SK-N-SH treated with all-trans-retinoic acid at 6 μM for 48 hours (cell line): ENCODE measurements at regions not wholly inside any gene's neighbourhood (a gene's known extent, or its start where the extent isn't known, plus 50 kb on each side); places are given as distances from the start of the nearest gene placed in this dataset.

Source experiments
- ATAC-seq: fragments of 200-7000 bp; cut with Tn5 transposase; 3 replicates; pipeline ENCODE4 v1.9.1; 2020; ENCODE audit warnings: mild to moderate bottlenecking, moderate library complexity
- ARNTL ChIP-seq: fragments of 450-650 bp; formaldehyde crosslinking; IDR thresholded peaks from 2 replicates; pipeline ENCODE4 v1.5.0; 2020; ENCODE audit warnings: low read depth, mild to moderate bottlenecking, moderate library complexity, borderline replicate concordance
- BACH2 ChIP-seq: fragments of 250-450 bp; sonication (Bioruptor Pico); IDR thresholded peaks from 2 replicates; pipeline ENCODE4 v1.9.0; 2021; ENCODE audit warnings: mild to moderate bottlenecking, borderline replicate concordance
- CREB5 ChIP-seq: fragments of 250-450 bp; sonication (Bioruptor Pico); IDR thresholded peaks from 2 replicates; pipeline ENCODE4 v1.5.1; 2020; ENCODE audit warnings: low read depth, mild to moderate bottlenecking, moderate library complexity
- CSDC2 ChIP-seq: fragments of 250-450 bp; sonication (Bioruptor Pico); IDR thresholded peaks from 2 replicates; pipeline ENCODE4 v1.5.0; 2020; ENCODE audit warnings: mild to moderate bottlenecking, moderate library complexity
- GLIS3 ChIP-seq: fragments of 250-450 bp; sonication (Bioruptor Pico); IDR thresholded peaks from 2 replicates; pipeline ENCODE4 v1.5.0; 2020; ENCODE audit warnings: mild to moderate bottlenecking, moderate library complexity
- ISL1 ChIP-seq: fragments of 250-450 bp; sonication (Bioruptor Pico); IDR thresholded peaks from 2 replicates; pipeline ENCODE4 v2.1.2; 2022; ENCODE audit warnings: mild to moderate bottlenecking, moderate library complexity
- OSR1 ChIP-seq: fragments of 250-450 bp; sonication (Bioruptor Pico); IDR thresholded peaks from 2 replicates; pipeline ENCODE4 v1.8.0; 2022; ENCODE audit warnings: moderate library complexity, mild to moderate bottlenecking, inconsistent platforms
- PATZ1 ChIP-seq: fragments of 250-450 bp; sonication (Bioruptor Pico); IDR thresholded peaks from 2 replicates; pipeline ENCODE4 v1.8.0; 2020; ENCODE audit warnings: mild to moderate bottlenecking, moderate library complexity, borderline replicate concordance
- POU6F1 ChIP-seq: fragments of 250-450 bp; sonication (Bioruptor Pico); IDR thresholded peaks from 2 replicates; pipeline ENCODE4 v1.8.0; 2021; ENCODE audit warnings: low read depth, mild to moderate bottlenecking, moderate library complexity, borderline replicate concordance
- PPARA ChIP-seq: fragments of 250-450 bp; sonication (Bioruptor Pico); IDR thresholded peaks from 2 replicates; pipeline ENCODE4 v1.5.0; 2020; ENCODE audit warnings: mild to moderate bottlenecking, borderline replicate concordance
- RARB ChIP-seq: fragments of 250-450 bp; sonication (Bioruptor Pico); IDR thresholded peaks from 2 replicates; pipeline ENCODE4 v1.8.0; 2021; ENCODE audit warnings: mild to moderate bottlenecking, moderate library complexity
- SNAI2 ChIP-seq: fragments of 250-450 bp; sonication (Bioruptor Pico); IDR thresholded peaks from 2 replicates; pipeline ENCODE4 v1.5.0; 2020; ENCODE audit warnings: mild to moderate bottlenecking, moderate library complexity
- TCF4 ChIP-seq: fragments of 250-450 bp; sonication (Bioruptor Pico); IDR thresholded peaks from 2 replicates; pipeline ENCODE4 v1.8.0; 2021; ENCODE audit warnings: mild to moderate bottlenecking, moderate library complexity, borderline replicate concordance
- TOX ChIP-seq: fragments of 250-450 bp; sonication (Bioruptor Pico); IDR thresholded peaks from 2 replicates; pipeline ENCODE4 v1.8.0; 2021; ENCODE audit warnings: mild to moderate bottlenecking, moderate library complexity, borderline replicate concordance
- TSHZ2 ChIP-seq: fragments of 250-450 bp; sonication (Bioruptor Pico); IDR thresholded peaks from 2 replicates; pipeline ENCODE4 v1.5.0; 2020; ENCODE audit warnings: mild to moderate bottlenecking, moderate library complexity
- ZNF565 ChIP-seq: fragments of 450-650 bp; formaldehyde crosslinking; conservative IDR thresholded peaks from 2 replicates; pipeline ENCODE4 v1.5.0; 2020; ENCODE audit warnings: low read depth, mild to moderate bottlenecking, moderate library complexity
- ZNF70 ChIP-seq: fragments of 450-650 bp; formaldehyde crosslinking; IDR thresholded peaks from 2 replicates; pipeline ENCODE4 v1.5.0; 2020; ENCODE audit warnings: mild to moderate bottlenecking, moderate library complexity
- ZNF8 ChIP-seq: fragments of 450-650 bp; formaldehyde crosslinking; IDR thresholded peaks from 2 replicates; pipeline ENCODE4 v1.5.0; 2020; ENCODE audit warnings: mild to moderate bottlenecking, moderate library complexity

GRCh38 chr2:205930209-205930608 lies 155.8 kb downstream of the INO80D start:
- TF ChIP-seq OSR1 (CRISPR knock-in tag) = no peak
- TF ChIP-seq GLIS3 (CRISPR knock-in tag) = no peak
- no peak for TF ChIP-seq CSDC2 (CRISPR knock-in tag)
- TF ChIP-seq POU6F1 (CRISPR knock-in tag) = no peak
- no peak for TF ChIP-seq SNAI2 (CRISPR knock-in tag)
- no peak for TF ChIP-seq TCF4 (CRISPR knock-in tag)
- TF ChIP-seq ZNF8 = no peak
- TF ChIP-seq TSHZ2 = no peak
- no peak for TF ChIP-seq CREB5 (CRISPR knock-in tag)
- ATAC-seq = no peak

- no peak for TF ChIP-seq ZNF70 (CRISPR knock-in tag)
- TF ChIP-seq PPARA (CRISPR knock-in tag) = no peak
- TF ChIP-seq PATZ1 = no peak
- no peak for TF ChIP-seq ARNTL (CRISPR knock-in tag)
- TF ChIP-seq TSHZ2 = no peak
- no peak for TF ChIP-seq BACH2 (CRISPR knock-in tag)
- TF ChIP-seq RARB = no peak
- TF ChIP-seq TOX (CRISPR knock-in tag) = no peak
- TF ChIP-seq POU6F1 (CRISPR knock-in tag) = no peak
- TF ChIP-seq ISL1 (CRISPR knock-in tag) = no peak
- TF ChIP-seq ZNF565 (CRISPR knock-in tag) = no peak
- no peak for TF ChIP-seq CSDC2 (CRISPR knock-in tag)
- TF ChIP-seq, all 23 proteins: peak for 0
Measured at GRCh38 chr2:205929246-205929942, 156.6 kb downstream of the INO80D start.

More at GRCh38 chr2:205929246-205929942, 156.6 kb downstream of the INO80D start:
- no peak for ATAC-seq
